Keratinocyte (primary cell): ENCODE measurements at regions not wholly inside any gene's neighbourhood (a gene's known extent, or its start where the extent isn't known, plus 50 kb on each side); places are given as distances from the start of the nearest gene placed in this dataset.

Experiments
- DNase-seq: peaks from one replicate; pipeline ENCODE4 v3.0.0-alpha.2; 2011; ENCODE audit warnings: low read depth, missing footprints, low spot score
- FAIRE-seq: peaks from 2 replicates; lab custom pipeline; 2011; peaks lifted over from hg19 to GRCh38; lab: Jason Lieb, UNC
- H2AFZ ChIP-seq: 2 replicates; pipeline ENCODE4 v1.6.0; 2012; ENCODE audit warnings: low read length, control low read depth, inconsistent platforms; ENCODE audit not compliant: control insufficient read depth
- H3K27ac ChIP-seq: 2 replicates; pipeline ENCODE4 v1.5.1; 2011; ENCODE audit warnings: low read length; ENCODE audit not compliant: control insufficient read depth, insufficient read depth
- H3K27me3 ChIP-seq: 3 replicates; pipeline ENCODE4 v1.6.0; 2011; ENCODE audit warnings: low read length; ENCODE audit not compliant: control insufficient read depth, insufficient read depth; ENCODE audit errors: extremely low read depth
- H3K36me3 ChIP-seq, 2 experiments: 2 replicates in 1 of 2; 3 replicates in 1 of 2; pipeline ENCODE4 v1.5.1; 2011; ENCODE audit warnings: low read length in 2 of 2, mild to moderate bottlenecking in 1 of 2; ENCODE audit not compliant: control insufficient read depth in 2 of 2, insufficient read depth in 2 of 2; ENCODE audit errors: extremely low read depth in 1 of 2
- H3K4me1 ChIP-seq: 3 replicates; pipeline ENCODE4 v1.5.1; 2011; ENCODE audit warnings: low read length; ENCODE audit not compliant: control insufficient read depth, insufficient read depth; ENCODE audit errors: extremely low read depth
- H3K4me2 ChIP-seq: 3 replicates; pipeline ENCODE4 v1.6.0; 2011; ENCODE audit warnings: low read depth, low read length; ENCODE audit not compliant: control insufficient read depth, insufficient read depth; ENCODE audit errors: extremely low read depth
- H3K4me3 ChIP-seq, 3 experiments: fragments of 200-600 bp in 1 of 3; sonication (generic) in 1 of 3; 2 replicates in 2 of 3; 3 replicates in 1 of 3; pipeline ENCODE4 v1.5.1; 2011 to 2016; ENCODE audit warnings: low read length in 3 of 3, mild to moderate bottlenecking in 3 of 3, control low read depth in 2 of 3, inconsistent platforms in 1 of 3, low read depth in 1 of 3, mixed read lengths in 1 of 3, mixed run types in 1 of 3, moderate library complexity in 1 of 3; ENCODE audit not compliant: control insufficient read depth in 2 of 3, insufficient read depth in 2 of 3; ENCODE audit errors: extremely low read depth in 1 of 3
- H3K79me2 ChIP-seq: 2 replicates; pipeline ENCODE4 v1.6.0; 2012; ENCODE audit warnings: low read length; ENCODE audit not compliant: control insufficient read depth, insufficient read depth
- H3K9ac ChIP-seq: 3 replicates; pipeline ENCODE4 v1.6.0; 2011; ENCODE audit warnings: low read length; ENCODE audit not compliant: control insufficient read depth, insufficient read depth; ENCODE audit errors: extremely low read depth
- H3K9me1 ChIP-seq: 3 replicates; pipeline ENCODE4 v1.6.0; 2011; ENCODE audit warnings: low read length; ENCODE audit not compliant: control insufficient read depth, insufficient read depth; ENCODE audit errors: extremely low read depth
- H3K9me3 ChIP-seq: 2 replicates; pipeline ENCODE4 v1.5.1; 2012; ENCODE audit warnings: low read depth, low read length; ENCODE audit not compliant: control insufficient read depth
- H4K20me1 ChIP-seq: 3 replicates; pipeline ENCODE4 v1.6.0; 2011; ENCODE audit warnings: low read length; ENCODE audit not compliant: control insufficient read depth, insufficient read depth; ENCODE audit errors: extremely low read depth
- CTCF ChIP-seq, 3 experiments: IDR thresholded peaks in 1 of 3; conservative IDR thresholded peaks in 1 of 3; optimal IDR thresholded peaks in 1 of 3; 2 replicates in 2 of 3; 3 replicates in 1 of 3; pipeline versions ENCODE3 to v1.5.1; 2011; ENCODE audit warnings: low read length in 3 of 3, mild to moderate bottlenecking in 3 of 3, moderate library complexity in 2 of 3, control low read depth in 1 of 3, inconsistent platforms in 1 of 3; ENCODE audit not compliant: insufficient read depth in 2 of 3; ENCODE audit errors: extremely low read depth in 1 of 3
- EZH2 ChIP-seq: IDR thresholded peaks from one replicate; pipeline ENCODE4 v1.6.1; 2012; ENCODE audit warnings: inconsistent platforms, mild to moderate bottlenecking, low read length, moderate library complexity
- dilution Hi-C: fragments of 300-500 bp; cut with MboI; formaldehyde crosslinking; loops from one replicate; pipeline ENCODE4 v1.7.0; 2020; ENCODE audit warnings: low sequenced_read_pairs; ENCODE audit not compliant: extremely low pct_ligation_motif_present

GRCh38 chr5:87539839-87540238 lies 127.1 kb upstream of the CCNH start:
- no peak for TF ChIP-seq CTCF (optimal IDR thresholded peaks at IDR 0.05 in 1 of 3, IDR thresholded peaks at IDR 0.05 in 1 of 3, conservative IDR thresholded peaks at IDR 0.05 in 1 of 3; ENCODE audit: extremely low read depth in 1 of 3, insufficient read depth in 2 of 3, low read length in 3 of 3)
- TF ChIP-seq EZH2 = no peak
- FAIRE-seq (no peak), DNase-seq (no peak)
- Histone ChIP-seq H3K27ac (no peak overlapping the region), H2AFZ (no peak overlapping the region), H3K27me3 (no peaks in the 10 kb centered on the region), H3K9ac (no peak overlapping the region), H3K4me3 (no peak overlapping the region), H4K20me1 (no peaks in the 10 kb centered on the region), H3K79me2 (no peaks in the 10 kb centered on the region), H3K9me1 (no peaks in the 10 kb centered on the region), H3K4me1 (no peaks in the 10 kb centered on the region), H3K4me2 (no peak overlapping the region), H3K9me3 (no peaks in the 10 kb centered on the region), H3K36me3 (no peaks in the 10 kb centered on the region)
- dilution Hi-C loops = no loop called here

GRCh38 chr5:87536365-87536764 lies 123.6 kb upstream of the CCNH start:
- no peak overlapping the region for H3K4me2 ChIP-seq
- H3K9ac ChIP-seq = no peak overlapping the region
- H3K9me3 ChIP-seq = no peaks in the 10 kb centered on the region
- H3K36me3 ChIP-seq = no peaks in the 10 kb centered on the region
- dilution Hi-C loops = no loop called here
- H3K4me3 ChIP-seq = no peak overlapping the region
- H3K27me3 ChIP-seq = no peaks in the 10 kb centered on the region
- no peaks in the 10 kb centered on the region for H3K9me1 ChIP-seq
- no peak for TF ChIP-seq EZH2
- no peaks in the 10 kb centered on the region for H3K79me2 ChIP-seq
- DNase-seq = no peak
- no peak for FAIRE-seq
- H3K27ac ChIP-seq = no peak overlapping the region
- H4K20me1 ChIP-seq = no peaks in the 10 kb centered on the region
- H2AFZ ChIP-seq = no peak overlapping the region
- H3K4me1 ChIP-seq = no peaks in the 10 kb centered on the region

DNA sequence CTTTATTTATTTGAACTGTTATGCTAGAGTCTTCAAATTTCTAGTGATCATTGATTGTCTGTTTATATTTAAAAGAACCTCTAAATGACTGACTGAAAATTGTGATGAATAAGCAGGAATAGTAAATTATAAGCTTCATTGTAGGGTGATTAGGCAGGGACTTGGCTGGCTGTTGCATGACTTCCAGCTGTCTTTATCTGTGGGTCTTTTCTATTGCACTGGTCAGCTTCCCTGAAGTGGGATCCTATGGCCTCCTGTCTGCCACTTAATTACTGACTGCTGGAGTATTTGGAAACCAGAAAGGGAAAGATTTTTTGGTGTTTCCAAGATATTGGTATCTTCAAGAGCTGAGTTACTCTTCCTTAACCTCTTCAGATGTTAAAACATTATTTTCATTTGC lies 123.0 kb upstream of the CCNH start:
- TF ChIP-seq CTCF (optimal IDR thresholded peaks at IDR 0.05 in 1 of 3, IDR thresholded peaks at IDR 0.05 in 1 of 3, conservative IDR thresholded peaks at IDR 0.05 in 1 of 3; ENCODE audit: extremely low read depth in 1 of 3, insufficient read depth in 2 of 3, low read length in 3 of 3) (no peak), EZH2 (no peak)
- dilution Hi-C loops = no loop called here

More for the DNA sequence above, 123.0 kb upstream of the CCNH start:
- H3K36me3 ChIP-seq = no peaks in the 10 kb centered on the region
- no peak overlapping the region for H3K4me3 ChIP-seq
- H3K4me1 ChIP-seq = no peaks in the 10 kb centered on the region
- no peaks in the 10 kb centered on the region for H4K20me1 ChIP-seq
- no peak overlapping the region for H3K4me2 ChIP-seq
- no peaks in the 10 kb centered on the region for H3K9me1 ChIP-seq
- no peak for DNase-seq
- H3K9ac ChIP-seq = no peak overlapping the region
- H2AFZ ChIP-seq = no peak overlapping the region
- no peaks in the 10 kb centered on the region for H3K79me2 ChIP-seq
- no peak for FAIRE-seq
- H3K27me3 ChIP-seq = no peaks in the 10 kb centered on the region
- no peak overlapping the region for H3K27ac ChIP-seq
- H3K9me3 ChIP-seq = no peaks in the 10 kb centered on the region
